NOMO-1 (cell line): ENCODE measurements at regions not wholly inside any gene's neighbourhood (a gene's known extent, or its start where the extent isn't known, plus 50 kb on each side); places are given as distances from the start of the nearest gene placed in this dataset.

Experiments used
- DNase-seq, 2 experiments: peaks; one replicate each; lab custom pipeline; 2025; ENCODE audit not compliant: unreplicated experiment in 2 of 2; lab: John Stamatoyannopoulos, UW

DNA sequence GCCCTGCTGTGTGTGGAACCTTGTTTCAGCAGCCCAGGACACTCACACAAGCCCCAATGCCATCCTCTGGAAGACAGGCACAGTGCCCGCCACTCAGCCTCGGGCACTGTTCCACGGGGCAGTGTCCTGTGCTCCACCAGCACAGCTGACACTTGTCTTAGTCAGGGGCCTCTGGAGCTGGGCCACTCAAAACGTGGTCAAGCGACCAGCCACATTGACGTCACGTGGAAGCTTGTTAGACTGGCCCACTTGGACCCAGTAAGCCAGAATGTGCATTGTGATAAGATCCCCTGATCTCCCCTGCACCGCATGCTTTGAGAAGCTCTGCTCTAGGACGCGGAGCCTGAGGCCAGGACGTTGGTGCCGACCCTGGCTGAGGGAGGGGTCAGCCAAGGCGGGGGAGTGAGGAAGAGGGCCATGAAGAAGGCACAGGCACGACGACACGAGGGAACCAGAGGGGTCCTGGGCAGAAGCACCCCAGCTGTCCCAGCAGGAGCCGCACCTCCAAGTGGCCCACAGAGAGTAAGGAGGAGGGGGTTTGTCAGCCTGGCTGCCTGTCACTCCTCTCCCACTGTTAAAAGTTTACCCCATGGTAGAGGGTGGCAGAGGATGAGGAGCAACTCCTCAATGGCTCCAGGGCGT, 64.6 kb downstream of the LINC01488 start:
- no peak for DNase-seq

GRCh38 chr11:69546735-69547370, 65.4 kb downstream of the LINC01488 start:
- no peak for DNase-seq

GRCh38 chr11:69550846-69551245, 69.4 kb downstream of the LINC01488 start:
- no peak for DNase-seq

- DNase-seq = no peak
These were observed 70.5 kb downstream of the LINC01488 start for GRCh38 chr11:69551963-69552362.

- DNase-seq = no peak
These were observed 71.5 kb downstream of the LINC01488 start for GRCh38 chr11:69552951-69553350.

- no peak for DNase-seq
These were observed 72.2 kb downstream of the LINC01488 start for GRCh38 chr11:69553416-69554357.

DNA sequence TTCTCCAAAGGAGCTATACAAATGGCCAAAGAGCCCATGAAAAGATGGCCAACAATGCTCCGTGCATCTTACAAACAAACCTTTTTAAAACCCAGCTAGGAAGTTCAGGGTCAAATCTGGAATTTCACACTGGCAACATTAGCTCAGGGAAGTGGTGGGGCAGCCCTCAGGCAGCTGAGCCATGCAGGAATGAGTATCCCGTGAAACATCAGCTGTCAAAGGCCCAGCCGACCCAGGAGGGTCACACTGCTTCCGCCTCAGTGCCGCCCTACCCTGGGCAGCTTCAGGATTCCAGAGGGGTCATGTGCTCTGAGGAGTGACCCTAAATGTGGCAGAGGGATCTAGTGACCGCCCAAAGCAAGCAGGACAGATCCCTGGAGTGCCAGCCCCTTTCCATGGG, 73.4 kb downstream of the LINC01488 start:
- DNase-seq = no peak

GRCh38 chr11:69557266-69557665, 75.8 kb downstream of the LINC01488 start:
- no peak for DNase-seq

- DNase-seq = no peak
These were observed 77.1 kb downstream of the LINC01488 start for GRCh38 chr11:69558519-69558941.

DNA sequence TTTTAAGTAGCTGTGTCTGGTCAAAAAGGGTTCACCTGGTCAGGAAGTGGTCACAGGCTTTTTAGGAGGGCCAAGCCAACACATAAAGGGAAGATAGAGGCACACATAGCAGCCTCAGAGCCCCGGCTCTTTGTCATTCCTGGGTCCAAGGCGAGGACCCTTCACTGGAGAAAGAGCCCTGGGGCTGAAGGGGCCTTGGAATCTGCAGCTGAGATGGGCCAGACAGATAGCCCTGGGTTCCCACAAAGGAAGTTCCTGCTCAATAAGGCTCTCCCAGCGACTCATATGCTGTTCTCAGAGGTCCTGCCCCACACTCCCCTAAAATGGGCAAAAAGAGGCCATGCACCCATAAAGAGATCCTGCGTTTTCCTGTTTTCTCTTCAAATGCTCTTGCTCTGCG, 77.7 kb downstream of the LINC01488 start:
- no peak for DNase-seq

DNA sequence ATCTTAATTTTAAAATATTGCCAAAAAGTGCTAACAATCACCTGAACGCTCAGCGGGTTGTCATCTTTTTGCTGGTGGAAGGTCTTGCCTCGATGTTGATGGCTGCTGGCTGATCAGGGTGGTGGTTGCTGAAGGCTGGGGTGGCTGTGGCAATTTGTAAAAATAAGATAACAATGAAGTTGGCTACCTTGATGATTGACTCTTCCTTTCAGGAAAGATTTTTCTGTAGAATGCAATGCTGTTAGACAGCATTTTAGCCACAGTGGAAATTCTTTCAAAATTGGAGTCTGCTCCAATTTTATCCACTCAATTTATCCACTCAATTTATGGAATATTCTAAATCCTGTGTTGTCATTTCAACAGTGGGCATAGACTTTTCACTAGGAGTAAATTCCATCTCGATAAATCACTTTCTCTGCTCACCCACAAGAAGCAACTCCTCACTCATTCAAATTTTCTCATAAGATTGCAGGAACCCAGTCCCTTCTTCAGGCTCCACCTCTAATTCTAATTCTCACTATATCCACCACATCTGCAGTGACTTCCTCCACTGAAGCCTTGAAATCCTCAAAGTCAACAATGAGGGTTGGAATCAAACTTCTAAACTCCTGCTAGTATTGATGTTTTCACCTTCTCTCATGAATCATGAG, 78.8 kb downstream of the LINC01488 start:
- no peak for DNase-seq

- DNase-seq = no peak
These were observed 78.7 kb upstream of the CCND1 start for GRCh38 chr11:69562302-69562701.

DNA sequence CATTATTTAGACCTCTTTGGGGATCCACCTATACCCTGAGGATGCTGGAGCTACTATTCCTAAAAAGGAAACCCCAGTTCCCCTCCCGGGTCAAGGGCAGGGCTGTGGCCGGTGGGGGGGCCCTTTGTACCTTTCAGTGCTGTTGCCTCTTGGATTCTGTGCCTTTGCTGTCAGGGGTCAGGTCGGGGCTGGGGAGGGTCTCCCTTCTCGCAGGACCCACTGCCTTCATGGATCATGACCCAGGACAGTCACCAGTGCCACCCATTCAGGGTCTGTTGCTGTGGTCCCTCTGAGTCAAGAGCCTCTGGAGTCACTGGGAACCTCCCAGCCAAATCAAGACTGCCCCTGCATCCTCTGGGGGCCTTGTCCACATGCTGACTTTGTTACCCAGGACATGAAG, 78.1 kb upstream of the CCND1 start:
- no peak for DNase-seq

- no peak for DNase-seq
These were observed 77.7 kb upstream of the CCND1 start for GRCh38 chr11:69563306-69563705.

GRCh38 chr11:69563946-69564775, 76.8 kb upstream of the CCND1 start:
- DNase-seq = no peak

DNA sequence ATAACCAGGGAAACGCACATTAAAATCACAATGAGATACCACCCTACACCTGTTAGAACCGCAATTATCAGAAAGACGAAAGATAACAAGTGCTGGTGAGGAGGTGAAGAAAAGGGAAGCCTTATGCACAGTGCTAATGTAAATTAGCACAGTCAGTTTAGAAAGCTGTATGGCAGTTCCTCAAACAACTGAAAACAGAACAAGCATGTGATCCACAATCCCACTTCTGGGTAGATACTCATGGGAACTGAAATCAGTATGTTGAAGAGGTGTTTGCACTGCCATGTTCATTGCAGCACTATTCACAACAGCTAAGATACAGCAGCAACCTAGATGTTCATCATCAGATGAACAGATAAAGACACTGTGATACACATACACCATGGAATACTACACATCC, 75.0 kb upstream of the CCND1 start:
- no peak for DNase-seq

DNA sequence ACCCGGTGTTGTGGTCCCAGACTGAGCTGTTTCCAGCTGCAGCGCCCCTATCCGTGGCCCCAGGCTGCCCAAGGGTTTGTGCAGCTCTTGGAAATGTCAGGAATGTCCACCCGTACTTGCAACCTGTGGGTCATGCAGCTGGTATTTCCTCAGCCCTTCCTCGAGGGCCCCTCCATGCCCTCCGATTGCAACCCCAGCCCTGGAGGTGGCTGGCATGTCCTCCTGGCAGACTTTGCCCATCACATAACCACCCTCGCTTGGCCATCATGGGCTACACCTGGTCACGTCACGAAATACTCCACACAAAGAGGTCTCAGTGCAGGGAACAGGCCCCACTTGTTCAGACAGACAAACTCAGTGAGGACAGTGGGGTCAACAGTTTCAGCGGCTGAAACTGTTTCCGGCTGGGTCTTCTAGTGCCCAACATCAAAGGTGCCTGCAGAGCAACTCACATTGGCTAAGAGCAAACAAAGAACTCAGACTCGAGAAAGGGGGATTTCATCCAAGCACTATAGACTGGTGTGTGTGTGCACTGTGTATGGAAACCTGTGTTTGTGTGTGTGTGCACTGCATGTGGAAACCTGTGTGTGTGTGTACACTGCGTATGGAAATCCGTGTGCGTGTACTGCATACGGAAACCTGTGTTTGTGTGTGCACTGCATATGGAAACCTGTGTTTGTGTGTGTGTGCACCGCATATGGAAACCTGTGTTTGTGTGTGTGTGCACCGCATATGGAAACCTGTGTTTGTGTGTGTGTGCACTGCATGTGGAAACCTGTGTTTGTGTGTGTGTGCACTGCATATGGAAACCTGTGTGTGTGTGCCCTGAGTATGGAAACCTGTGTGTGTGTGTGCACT, 72.8 kb upstream of the CCND1 start:
- DNase-seq = no peak

DNA sequence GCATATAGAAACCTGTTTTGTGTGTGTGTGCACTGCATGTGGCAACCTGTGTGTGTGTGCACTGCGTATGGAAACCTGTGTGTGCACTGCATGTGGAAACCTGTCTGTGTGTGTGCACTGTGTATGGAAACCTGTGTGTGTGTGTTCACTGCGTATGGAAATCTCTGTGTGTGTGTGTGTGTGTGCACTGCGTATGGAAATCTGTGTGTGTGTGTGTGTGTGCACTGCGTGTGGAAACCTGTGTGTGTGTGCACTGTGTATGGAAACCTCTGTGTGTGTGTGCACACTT, 72.2 kb upstream of the CCND1 start:
- no peak for DNase-seq

DNA sequence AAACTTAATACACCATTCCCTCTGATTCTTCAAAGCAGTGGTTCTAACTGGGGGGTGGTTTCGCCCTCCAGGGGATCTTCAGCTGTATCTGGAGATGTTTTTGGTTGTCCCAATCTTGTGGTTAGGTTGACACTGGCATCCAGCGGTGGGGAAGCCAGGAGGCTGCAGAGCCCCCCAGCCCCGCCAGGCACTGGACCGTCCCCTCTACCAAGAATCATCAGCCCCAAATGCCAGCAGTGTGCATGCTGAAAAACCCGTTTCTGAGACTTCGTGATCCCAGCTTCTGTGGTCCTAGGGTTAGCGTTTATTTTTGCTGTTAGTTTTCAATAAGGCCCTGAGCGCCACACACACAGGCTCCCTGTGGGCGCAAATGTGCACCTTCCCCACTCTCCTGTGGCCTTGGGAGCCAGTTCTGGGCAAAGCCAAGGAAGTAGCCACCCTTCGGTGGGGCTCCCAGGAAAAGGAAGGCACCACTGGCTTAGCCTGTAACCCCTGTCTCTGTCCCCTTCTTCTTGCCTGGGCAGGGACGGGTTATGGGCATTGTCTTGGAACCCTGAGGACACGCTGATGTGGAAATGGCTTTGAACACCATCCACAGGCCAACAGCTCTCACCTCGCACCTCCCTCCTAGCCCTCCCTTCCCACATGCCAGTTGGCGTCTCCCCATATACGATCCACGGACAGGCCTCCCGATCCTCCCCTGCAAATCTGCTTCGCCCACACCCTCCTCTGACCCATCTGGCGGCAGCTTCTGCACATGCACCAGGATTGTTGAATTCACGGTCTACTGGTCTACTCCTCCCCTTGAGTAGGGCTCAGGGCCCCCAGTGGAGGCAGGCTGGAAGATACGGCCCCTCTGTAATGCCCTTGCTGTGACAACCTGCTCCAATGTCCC, 71.4 kb upstream of the CCND1 start:
- DNase-seq = no peak
